IPS-NIHi7 (cell line): ENCODE measurements at regions not wholly inside any gene's neighbourhood (a gene's known extent, or its start where the extent isn't known, plus 50 kb on each side); places are given as distances from the start of the nearest gene placed in this dataset.
A peak's percentile ranks its signal among the peaks of the same experiment; 100 is the strongest.
"Not testable (repeated sequence)": the region's sequence is repeated elsewhere in the genome, so short reads cannot be mapped to it uniquely, and the experiment has no call there.

Source experiments
- DNase-seq: peaks from one replicate; pipeline ENCODE4 v3.0.0; 2012; ENCODE audit warnings: mixed read lengths; ENCODE audit errors: extremely low spot score

- DNase-seq: no peak
Measured at GRCh38 chr1:94769551-94769950, 50.6 kb upstream of the SLC44A3 start.

GRCh38 chr1:94768036-94768435 is 52.1 kb upstream of the SLC44A3 start:
- DNase-seq: no peak

GRCh38 chr1:94765958-94766357 is 54.2 kb upstream of the SLC44A3 start:
- no peak for DNase-seq

- DNase-seq: no peak
Measured at GRCh38 chr1:94759188-94759587, 61.0 kb upstream of the SLC44A3 start.

GRCh38 chr1:94757931-94758330 is 62.2 kb upstream of the SLC44A3 start:
- peak; percentile 31 for DNase-seq

GRCh38 chr1:94755675-94756074 is 64.5 kb upstream of the SLC44A3 start:
- peak; percentile 29 for DNase-seq

GRCh38 chr1:94755016-94755415 is 65.1 kb upstream of the SLC44A3 start:
- not testable (repeated sequence) for DNase-seq

GRCh38 chr1:94754570-94754969 is 65.6 kb upstream of the SLC44A3 start:
- no peak for DNase-seq

- no peak for DNase-seq
Measured at GRCh38 chr1:94754095-94754494, 66.1 kb upstream of the SLC44A3 start.

GRCh38 chr1:94753171-94753972 is 66.8 kb upstream of the SLC44A3 start:
- DNase-seq: no peak

- not testable (repeated sequence) for DNase-seq
Measured at GRCh38 chr1:94751483-94751882, 68.7 kb upstream of the SLC44A3 start.

- DNase-seq: no peak
Measured at GRCh38 chr1:94746635-94747525, 73.3 kb upstream of the SLC44A3 start.

- DNase-seq: no peak
Measured at GRCh38 chr1:94745742-94746141, 74.4 kb upstream of the SLC44A3 start.

- no peak for DNase-seq
Measured at GRCh38 chr1:94743862-94744261, 76.3 kb upstream of the SLC44A3 start.

GRCh38 chr1:94741996-94742395 is 78.2 kb upstream of the SLC44A3 start:
- no peak for DNase-seq

GRCh38 chr1:94741510-94741909 is 78.6 kb upstream of the SLC44A3 start:
- DNase-seq: no peak

- no peak for DNase-seq
Measured at GRCh38 chr1:94739521-94740061, 80.6 kb upstream of the SLC44A3 start.

- no peak for DNase-seq
Measured at GRCh38 chr1:94738371-94738770, 81.8 kb upstream of the SLC44A3 start.

GRCh38 chr1:94737124-94737998 is 82.8 kb upstream of the SLC44A3 start:
- no peak for DNase-seq

- no peak for DNase-seq
Measured at GRCh38 chr1:94736549-94736948, 83.6 kb upstream of the SLC44A3 start.

- no peak for DNase-seq
Measured at GRCh38 chr1:94736073-94736472, 84.1 kb upstream of the SLC44A3 start.
